WI38 (cell line): ENCODE measurements at regions not wholly inside any gene's neighbourhood (a gene's known extent, or its start where the extent isn't known, plus 50 kb on each side); places are given as distances from the start of the nearest gene placed in this dataset.
"Not testable (repeated sequence)": the region's sequence is repeated elsewhere in the genome, so short reads cannot be mapped to it uniquely, and the experiment has no call there.

Experiments
- H3K4me3 ChIP-seq: 2 replicates; pipeline ENCODE4 v1.5.1; 2011; ENCODE audit warnings: low read depth, mild to moderate bottlenecking, control low read depth, low read length
- TF ChIP-seq, protein P1 (sequence below): IDR thresholded peaks from 2 replicates; pipeline ENCODE4 v1.5.1; 2012; ENCODE audit warnings: low read depth, mild to moderate bottlenecking, control low read depth, low read length

DNA sequence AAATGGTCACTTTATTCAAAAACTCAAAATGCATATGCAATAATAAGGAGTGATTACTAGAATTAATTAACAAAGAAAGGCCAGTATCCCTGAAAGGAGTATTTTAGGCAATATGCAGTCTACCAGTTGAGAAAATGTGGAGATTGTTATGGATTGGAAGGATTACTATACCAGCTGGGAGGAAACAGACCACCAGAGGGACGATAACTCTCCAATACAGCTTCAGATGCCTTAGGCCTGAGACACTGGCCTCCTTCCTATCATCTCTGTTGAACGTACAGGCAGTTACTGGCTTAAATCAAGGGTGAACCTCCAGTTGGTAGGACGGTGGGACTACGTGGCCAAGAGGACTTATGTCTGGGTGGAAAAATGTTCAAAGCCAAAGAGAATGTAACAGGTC, 336.4 kb upstream of the EPHA4 start:
- no peak overlapping the region for H3K4me3 ChIP-seq
- TF ChIP-seq, protein P1, sequence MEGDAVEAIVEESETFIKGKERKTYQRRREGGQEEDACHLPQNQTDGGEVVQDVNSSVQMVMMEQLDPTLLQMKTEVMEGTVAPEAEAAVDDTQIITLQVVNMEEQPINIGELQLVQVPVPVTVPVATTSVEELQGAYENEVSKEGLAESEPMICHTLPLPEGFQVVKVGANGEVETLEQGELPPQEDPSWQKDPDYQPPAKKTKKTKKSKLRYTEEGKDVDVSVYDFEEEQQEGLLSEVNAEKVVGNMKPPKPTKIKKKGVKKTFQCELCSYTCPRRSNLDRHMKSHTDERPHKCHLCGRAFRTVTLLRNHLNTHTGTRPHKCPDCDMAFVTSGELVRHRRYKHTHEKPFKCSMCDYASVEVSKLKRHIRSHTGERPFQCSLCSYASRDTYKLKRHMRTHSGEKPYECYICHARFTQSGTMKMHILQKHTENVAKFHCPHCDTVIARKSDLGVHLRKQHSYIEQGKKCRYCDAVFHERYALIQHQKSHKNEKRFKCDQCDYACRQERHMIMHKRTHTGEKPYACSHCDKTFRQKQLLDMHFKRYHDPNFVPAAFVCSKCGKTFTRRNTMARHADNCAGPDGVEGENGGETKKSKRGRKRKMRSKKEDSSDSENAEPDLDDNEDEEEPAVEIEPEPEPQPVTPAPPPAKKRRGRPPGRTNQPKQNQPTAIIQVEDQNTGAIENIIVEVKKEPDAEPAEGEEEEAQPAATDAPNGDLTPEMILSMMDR: no peak

DNA sequence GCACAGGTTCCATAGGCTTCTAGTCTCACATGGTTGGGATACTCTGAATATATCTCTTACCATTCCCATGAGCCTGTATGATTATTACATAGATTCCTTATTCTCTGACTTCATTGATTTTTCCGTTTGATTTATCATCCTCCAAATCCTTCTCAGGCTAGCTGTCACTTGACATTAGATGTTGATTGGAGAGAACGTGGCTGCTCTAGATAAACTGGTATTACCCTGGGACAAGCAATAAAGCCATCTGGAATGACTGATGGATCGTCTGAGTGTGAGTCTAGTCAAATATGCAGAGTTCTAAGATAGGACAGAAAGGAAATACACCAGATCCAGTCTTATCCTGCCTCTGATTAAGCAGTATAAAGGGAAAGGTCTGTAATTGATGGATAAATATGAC, 325.6 kb upstream of the EPHA4 start:
- TF ChIP-seq, protein P1: no peak
- no peak overlapping the region for H3K4me3 ChIP-seq

DNA sequence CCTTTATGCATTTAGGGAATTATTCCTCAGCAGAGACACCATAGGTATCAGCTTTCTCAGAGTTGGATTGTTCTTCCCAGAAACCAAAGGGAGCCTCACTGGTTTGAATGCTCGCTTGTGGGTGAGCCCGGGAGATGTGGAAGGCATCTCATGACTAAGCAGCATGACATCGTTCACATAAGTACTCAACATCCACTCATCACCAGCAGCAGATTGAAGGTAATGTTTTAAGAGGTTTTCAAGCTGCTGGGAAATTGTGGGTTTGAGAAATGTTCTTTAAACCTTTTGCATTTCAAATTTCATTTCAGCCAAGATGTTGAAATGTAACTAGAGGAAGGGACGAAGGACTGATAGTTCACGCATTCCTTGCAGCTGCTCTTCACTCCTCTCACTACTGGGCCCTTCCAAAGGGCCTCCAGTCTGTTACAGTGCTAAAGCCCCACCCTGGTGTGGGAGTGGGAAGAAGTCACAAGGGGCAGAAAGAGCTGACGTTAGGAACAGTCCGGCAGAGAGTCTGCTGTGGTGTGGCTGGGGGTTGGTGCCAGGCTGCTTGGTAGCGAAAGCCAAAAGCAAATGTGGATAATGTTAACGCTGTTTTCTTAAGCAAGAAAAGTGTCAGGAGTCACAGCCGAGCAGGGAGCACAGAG, 324.5 kb upstream of the EPHA4 start:
- no peak overlapping the region for H3K4me3 ChIP-seq
- TF ChIP-seq, protein P1: no peak

DNA sequence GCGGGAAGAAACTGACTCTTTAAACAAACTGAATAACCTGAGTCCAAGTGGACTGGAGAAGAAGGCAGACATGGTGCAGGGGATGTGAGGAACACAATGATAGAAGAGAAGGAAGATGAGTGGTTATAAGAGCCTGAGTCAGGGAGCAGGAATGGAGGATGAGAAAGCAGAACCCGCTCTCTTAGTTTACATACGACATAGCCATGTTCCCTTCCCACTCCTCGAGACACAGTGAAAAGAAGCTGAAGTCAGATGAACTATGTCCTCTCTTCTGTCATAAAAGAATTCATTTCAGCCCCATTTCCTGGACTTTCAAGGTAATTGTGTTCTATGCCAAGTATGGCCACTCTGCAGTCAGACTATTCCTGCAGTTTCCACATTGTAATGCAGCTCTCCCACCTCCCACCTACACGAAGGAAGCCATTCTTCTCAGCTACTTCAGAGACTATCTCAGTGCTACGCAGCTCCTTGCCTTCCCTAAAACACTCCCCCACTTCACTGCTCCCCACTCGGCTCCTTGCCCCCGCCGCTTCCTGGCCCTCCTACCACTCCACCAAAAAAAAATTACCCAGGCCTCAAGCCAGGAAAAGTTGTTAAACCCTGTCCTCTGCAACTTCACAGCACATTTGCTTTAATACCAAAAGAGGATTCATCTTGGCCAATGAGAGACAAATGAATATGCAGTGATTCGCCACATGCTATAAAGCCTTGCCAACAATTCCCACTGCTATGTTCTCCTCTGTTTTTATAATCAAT, 323.4 kb upstream of the EPHA4 start:
- no peak overlapping the region for H3K4me3 ChIP-seq
- TF ChIP-seq, protein P1: no peak

DNA sequence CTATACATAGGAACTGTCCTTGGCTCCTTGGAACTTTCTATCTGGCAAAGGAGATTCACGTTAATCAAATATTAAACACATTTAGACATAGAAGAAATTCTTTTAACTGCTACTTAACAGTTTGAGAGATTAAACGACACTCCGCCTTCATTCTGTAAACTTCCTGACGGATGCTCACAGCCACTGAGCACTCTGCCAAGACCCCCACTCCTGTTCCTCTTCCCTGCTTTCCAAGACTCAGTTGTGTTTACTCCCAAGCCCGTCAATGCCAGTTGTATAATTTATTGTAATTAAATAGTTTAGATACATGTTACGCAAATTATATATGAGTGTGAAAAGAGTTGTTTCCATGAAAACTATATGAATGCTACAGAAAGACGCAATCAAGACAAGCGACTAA, 321.4 kb upstream of the EPHA4 start:
- TF ChIP-seq, protein P1: no peak
- H3K4me3 ChIP-seq: no peak overlapping the region

DNA sequence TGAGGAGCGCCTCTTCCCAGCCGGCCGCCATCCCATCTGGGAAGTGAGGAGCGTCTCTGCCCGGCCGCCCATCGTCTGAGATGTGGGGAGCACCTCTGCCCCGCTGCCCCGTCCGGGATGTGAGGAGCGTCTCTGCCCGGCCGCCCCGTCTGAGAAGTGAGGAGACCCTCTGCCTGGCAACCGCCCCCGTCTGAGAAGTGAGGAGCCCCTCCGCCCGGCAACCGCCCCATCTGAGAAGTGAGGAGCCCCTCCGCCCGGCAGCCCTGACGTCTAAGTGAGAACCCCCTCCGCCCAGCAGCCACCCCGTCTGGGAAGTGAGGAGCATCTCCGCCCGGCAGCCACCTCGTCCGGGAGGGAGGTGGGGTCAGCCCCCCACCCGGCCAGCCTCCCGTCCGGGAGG, 319.9 kb upstream of the EPHA4 start:
- not testable (repeated sequence) for H3K4me3 ChIP-seq

DNA sequence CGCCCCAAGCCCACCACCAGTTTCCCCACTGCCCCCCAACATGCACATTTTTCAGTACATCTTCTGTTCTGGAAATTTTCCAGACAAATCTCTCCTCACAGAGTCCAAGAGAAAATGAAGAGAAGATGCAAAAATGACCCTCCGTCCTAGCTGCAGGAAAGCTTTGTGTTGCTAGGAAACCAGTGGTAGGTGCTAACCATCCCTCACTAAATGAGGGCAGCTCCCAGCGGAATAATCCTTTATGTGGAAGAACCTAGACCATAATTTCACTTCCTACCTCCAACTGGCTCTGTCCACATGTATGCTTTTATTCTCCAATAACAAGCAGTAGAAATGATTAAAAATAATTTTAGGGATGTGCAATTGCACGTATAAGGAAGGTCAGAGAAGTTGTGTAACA, 311.9 kb upstream of the EPHA4 start:
- H3K4me3 ChIP-seq: no peak overlapping the region
- TF ChIP-seq, protein P1: no peak
